ENCODE measurements at regions not wholly inside any gene's neighbourhood (a gene's known extent, or its start where the extent isn't known, plus 50 kb on each side); places are given as distances from the start of the nearest gene placed in this dataset.

DNA sequence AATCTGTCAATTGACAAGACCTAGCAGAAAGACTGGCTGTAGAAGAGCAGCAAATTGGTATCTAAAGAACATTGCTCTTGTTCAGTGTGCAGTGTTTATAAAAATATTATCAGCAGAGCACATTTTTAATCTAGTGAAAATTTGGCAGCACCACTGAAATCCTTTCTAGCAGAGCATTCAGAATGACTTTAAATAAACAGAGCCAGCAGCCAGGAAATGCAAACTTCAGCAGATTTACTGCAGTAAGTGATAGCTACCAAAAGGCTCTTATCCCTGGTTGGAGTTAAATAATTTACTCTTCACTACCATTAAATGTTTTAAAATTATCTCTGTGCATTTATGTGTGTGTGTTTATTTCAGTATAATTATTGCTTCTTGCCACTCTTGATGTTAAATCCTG is 590.9 kb upstream of the CITED2 start:
- ATAC-seq = no peak
- peak overlapping the region in 3 of 4 donors; percentile 8 to 41 (median 37) for H3K27ac ChIP-seq

DNA sequence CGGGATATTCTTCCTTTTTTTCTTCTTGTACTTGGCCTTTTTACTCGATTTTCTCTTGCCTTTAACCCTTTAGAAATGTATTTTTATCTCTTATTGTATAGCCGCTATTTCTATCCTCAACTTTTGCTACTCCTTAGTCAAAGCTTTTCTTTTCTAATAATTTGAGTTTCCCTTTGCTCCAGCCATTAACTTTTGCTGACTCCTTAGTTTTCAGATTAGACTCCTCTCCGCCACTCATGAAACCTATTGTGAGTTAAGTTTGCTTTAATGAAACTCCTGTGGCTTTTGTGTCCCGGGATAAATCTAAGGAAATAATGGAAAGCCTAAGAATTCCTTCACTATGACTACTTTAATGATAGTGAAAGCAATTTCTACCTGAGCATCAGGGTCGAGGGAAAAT is 590.3 kb upstream of the CITED2 start:
- Histone ChIP-seq H3K9me3 (no peaks in the 10 kb centered on the region), H3K27ac (peak overlapping the region in 3 of 4 donors; percentile 8 to 43 (median 41)), H3K4me3 (no peak overlapping the region), H3K4me1 (peaks cover 7 to 45% (median 7%) of the 10 kb centered on the region in 3 donors), H3K27me3 (no peaks in the 10 kb centered on the region), H3K36me3 (no peaks in the 10 kb centered on the region)
- no peak for ATAC-seq
- TF ChIP-seq POLR2AphosphoS5 (IDR thresholded peaks at IDR 0.05) (no peak), EP300 (IDR thresholded peaks at IDR 0.05) (no peak), POLR2A (IDR thresholded peaks at IDR 0.05) (no peak)
- TF ChIP-seq, protein P1, sequence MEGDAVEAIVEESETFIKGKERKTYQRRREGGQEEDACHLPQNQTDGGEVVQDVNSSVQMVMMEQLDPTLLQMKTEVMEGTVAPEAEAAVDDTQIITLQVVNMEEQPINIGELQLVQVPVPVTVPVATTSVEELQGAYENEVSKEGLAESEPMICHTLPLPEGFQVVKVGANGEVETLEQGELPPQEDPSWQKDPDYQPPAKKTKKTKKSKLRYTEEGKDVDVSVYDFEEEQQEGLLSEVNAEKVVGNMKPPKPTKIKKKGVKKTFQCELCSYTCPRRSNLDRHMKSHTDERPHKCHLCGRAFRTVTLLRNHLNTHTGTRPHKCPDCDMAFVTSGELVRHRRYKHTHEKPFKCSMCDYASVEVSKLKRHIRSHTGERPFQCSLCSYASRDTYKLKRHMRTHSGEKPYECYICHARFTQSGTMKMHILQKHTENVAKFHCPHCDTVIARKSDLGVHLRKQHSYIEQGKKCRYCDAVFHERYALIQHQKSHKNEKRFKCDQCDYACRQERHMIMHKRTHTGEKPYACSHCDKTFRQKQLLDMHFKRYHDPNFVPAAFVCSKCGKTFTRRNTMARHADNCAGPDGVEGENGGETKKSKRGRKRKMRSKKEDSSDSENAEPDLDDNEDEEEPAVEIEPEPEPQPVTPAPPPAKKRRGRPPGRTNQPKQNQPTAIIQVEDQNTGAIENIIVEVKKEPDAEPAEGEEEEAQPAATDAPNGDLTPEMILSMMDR (IDR thresholded peaks at IDR 0.05) = no peak
- WGBS, 2 donors (ENCODE audit: low coverage in 1 of 2) = 58 to 68% methylated on average over 4 to 6 of the region's 6 CpGs

More for the DNA sequence above, 590.9 kb upstream of the CITED2 start:
- Histone ChIP-seq H3K27me3 (no peaks in the 10 kb centered on the region), H3K4me3 (no peak overlapping the region), H3K4me1 (peaks cover 7 to 45% (median 7%) of the 10 kb centered on the region in 3 donors), H3K9me3 (no peaks in the 10 kb centered on the region), H3K36me3 (no peaks in the 10 kb centered on the region)
- TF ChIP-seq POLR2A (IDR thresholded peaks at IDR 0.05) (no peak), EP300 (IDR thresholded peaks at IDR 0.05) (no peak), POLR2AphosphoS5 (IDR thresholded peaks at IDR 0.05) (no peak)
- TF ChIP-seq, protein P1 (IDR thresholded peaks at IDR 0.05) = no peak

DNA sequence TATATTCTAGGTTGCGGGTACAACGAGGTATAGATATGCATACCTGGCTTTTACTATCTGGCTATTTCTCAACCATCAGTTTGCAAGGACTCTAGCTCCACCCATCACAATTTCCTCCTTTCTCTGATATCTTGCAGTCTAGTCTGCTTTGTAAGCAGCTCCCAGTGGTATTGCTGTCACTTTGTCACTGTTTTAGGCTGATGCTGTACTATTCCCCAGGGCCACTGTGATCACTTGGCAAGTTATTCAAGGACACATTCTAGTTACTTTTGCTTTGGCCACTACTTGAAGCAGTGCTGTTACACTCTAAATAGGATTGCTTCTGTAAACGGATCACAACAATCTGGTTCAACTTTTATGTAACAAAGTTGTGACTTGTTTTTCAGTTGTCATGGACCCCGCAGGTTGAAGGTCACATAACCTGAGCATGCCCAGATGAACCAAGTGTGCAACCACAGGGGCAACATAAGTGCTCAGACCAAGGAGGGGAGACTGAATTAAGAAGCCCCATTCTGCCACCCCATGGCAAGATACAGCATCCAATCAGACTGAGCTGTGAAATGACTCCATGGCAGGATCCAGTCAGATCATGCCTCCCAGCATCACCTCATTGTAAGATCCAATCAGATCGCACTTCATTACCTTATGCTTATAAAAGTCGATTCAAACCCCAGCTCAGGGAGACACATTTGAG is 588.4 kb upstream of the CITED2 start:
- TF ChIP-seq POLR2A (IDR thresholded peaks at IDR 0.05) (no peak), EP300 (IDR thresholded peaks at IDR 0.05) (no peak), POLR2AphosphoS5 (IDR thresholded peaks at IDR 0.05) (no peak)
- TF ChIP-seq, protein P1 (IDR thresholded peaks at IDR 0.05) = no peak
- Histone ChIP-seq H3K27me3 (no peaks in the 10 kb centered on the region), H3K36me3 (no peaks in the 10 kb centered on the region), H3K9me3 (no peaks in the 10 kb centered on the region), H3K4me3 (no peak overlapping the region), H3K27ac (no peak overlapping the region), H3K4me1 (peaks cover 7 to 45% (median 7%) of the 10 kb centered on the region in 3 donors)
- ATAC-seq = no peak
- WGBS, 2 donors (ENCODE audit: low coverage in 1 of 2) = 78 to 82% methylated on average over 4 to 6 of the region's 6 CpGs

DNA sequence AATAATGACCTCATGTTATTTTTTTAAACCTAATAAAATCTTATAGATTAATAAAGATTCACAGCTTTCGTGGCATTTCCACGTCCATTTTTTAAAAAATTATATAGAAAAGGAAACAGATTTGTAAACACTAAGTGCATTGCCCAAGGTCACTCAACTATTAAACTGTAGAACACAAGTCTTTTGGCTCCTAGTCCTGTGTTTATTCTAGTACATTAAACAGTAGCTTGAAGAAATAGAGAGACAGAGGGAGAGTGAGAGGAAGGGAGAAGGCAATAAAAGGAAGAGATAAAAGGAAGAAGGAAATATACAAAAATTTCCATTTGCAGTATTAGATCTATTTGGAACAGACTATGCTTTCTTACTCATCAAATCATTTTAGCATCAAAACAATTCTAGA is 586.7 kb upstream of the CITED2 start:
- peaks cover 7 to 45% (median 7%) of the 10 kb centered on the region in 3 donors for H3K4me1 ChIP-seq
- H3K27me3 ChIP-seq = no peaks in the 10 kb centered on the region
- no peak for ATAC-seq
- no peak overlapping the region for H3K27ac ChIP-seq
- H3K9me3 ChIP-seq = no peaks in the 10 kb centered on the region
- no peaks in the 10 kb centered on the region for H3K36me3 ChIP-seq
- WGBS, 2 donors (ENCODE audit: low coverage in 1 of 2) = 25 to 44% methylated on average over 2 of the region's 2 CpGs
- no peak overlapping the region for H3K4me3 ChIP-seq
- TF ChIP-seq, protein P1 (IDR thresholded peaks at IDR 0.05) = no peak
- TF ChIP-seq POLR2AphosphoS5 (IDR thresholded peaks at IDR 0.05) = no peak
- TF ChIP-seq EP300 (IDR thresholded peaks at IDR 0.05) = no peak
- no peak for TF ChIP-seq POLR2A (IDR thresholded peaks at IDR 0.05)

DNA sequence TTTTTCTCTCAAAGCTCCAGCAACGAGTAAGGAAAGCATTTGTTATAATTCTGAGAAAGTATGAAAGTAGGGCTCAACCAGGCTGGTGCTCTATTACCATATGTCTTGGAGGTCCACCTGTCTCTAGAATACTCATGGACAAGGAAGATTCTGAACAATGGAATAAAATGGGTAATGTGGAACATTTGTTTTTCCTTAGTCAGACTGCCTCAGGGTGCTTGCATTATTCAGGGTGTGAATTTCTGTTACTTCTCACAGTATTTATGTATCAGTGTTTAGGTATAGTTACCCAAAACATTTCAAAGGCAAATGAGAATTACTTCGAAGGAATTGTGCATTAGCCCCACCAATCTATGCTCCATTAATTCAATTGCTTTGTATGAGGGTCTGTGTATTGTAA is 586.2 kb upstream of the CITED2 start:
- Histone ChIP-seq H3K9me3 (no peaks in the 10 kb centered on the region), H3K4me3 (no peak overlapping the region), H3K27ac (no peak overlapping the region), H3K4me1 (peaks cover 6 to 43% (median 7%) of the 10 kb centered on the region in 3 donors), H3K27me3 (no peaks in the 10 kb centered on the region), H3K36me3 (no peaks in the 10 kb centered on the region)
- WGBS, 2 donors (ENCODE audit: low coverage in 1 of 2) = 55 to 86% methylated on average over 2 of the region's 2 CpGs
- ATAC-seq = no peak
- TF ChIP-seq POLR2AphosphoS5 (IDR thresholded peaks at IDR 0.05) (no peak), POLR2A (IDR thresholded peaks at IDR 0.05) (no peak), EP300 (IDR thresholded peaks at IDR 0.05) (no peak)
- TF ChIP-seq, protein P1 (IDR thresholded peaks at IDR 0.05) = no peak
